Astrocyte (in vitro differentiated cells and primary cell): ENCODE measurements at regions not wholly inside any gene's neighbourhood (a gene's known extent, or its start where the extent isn't known, plus 50 kb on each side); places are given as distances from the start of the nearest gene placed in this dataset.

Experiments used
- EZH2 ChIP-seq: IDR thresholded peaks from 2 replicates; pipeline ENCODE4 v1.6.1; 2012; ENCODE audit warnings: mild to moderate bottlenecking, low read length, inconsistent platforms; ENCODE audit not compliant: insufficient read depth
- TF ChIP-seq, protein P1 (sequence below): IDR thresholded peaks from 2 replicates; pipeline ENCODE4 v1.5.1; 2011; ENCODE audit warnings: low read depth, mild to moderate bottlenecking, inconsistent platforms, low read length, moderate library complexity; ENCODE audit not compliant: insufficient read depth

DNA sequence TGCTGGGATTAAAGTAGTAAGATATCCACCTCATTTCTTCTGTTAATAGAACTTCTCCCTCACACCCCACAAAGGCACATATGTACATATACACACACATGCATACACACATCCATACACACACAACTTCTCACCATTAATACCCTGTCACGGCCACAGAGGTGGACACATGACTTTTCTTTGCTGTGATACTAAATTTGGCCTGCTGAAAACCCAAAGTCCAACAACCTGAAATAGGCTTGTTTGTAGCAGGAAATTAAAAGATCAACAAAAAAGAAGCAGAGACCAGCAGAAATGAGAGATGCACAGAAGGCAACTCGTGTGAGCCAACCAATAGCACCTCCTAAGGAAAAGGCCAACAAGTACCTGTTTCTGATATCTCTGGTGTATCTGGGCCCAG lies 128.7 kb upstream of the PCGF5 start:
- TF ChIP-seq, protein P1, sequence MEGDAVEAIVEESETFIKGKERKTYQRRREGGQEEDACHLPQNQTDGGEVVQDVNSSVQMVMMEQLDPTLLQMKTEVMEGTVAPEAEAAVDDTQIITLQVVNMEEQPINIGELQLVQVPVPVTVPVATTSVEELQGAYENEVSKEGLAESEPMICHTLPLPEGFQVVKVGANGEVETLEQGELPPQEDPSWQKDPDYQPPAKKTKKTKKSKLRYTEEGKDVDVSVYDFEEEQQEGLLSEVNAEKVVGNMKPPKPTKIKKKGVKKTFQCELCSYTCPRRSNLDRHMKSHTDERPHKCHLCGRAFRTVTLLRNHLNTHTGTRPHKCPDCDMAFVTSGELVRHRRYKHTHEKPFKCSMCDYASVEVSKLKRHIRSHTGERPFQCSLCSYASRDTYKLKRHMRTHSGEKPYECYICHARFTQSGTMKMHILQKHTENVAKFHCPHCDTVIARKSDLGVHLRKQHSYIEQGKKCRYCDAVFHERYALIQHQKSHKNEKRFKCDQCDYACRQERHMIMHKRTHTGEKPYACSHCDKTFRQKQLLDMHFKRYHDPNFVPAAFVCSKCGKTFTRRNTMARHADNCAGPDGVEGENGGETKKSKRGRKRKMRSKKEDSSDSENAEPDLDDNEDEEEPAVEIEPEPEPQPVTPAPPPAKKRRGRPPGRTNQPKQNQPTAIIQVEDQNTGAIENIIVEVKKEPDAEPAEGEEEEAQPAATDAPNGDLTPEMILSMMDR = no peak
- TF ChIP-seq EZH2 = no peak
